NCI-H446 treated with DMSO at 0.1 percent for 48 hours (cell line): ENCODE measurements at regions not wholly inside any gene's neighbourhood (a gene's known extent, or its start where the extent isn't known, plus 50 kb on each side); places are given as distances from the start of the nearest gene placed in this dataset.
A peak's percentile ranks its signal among the peaks of the same experiment; 100 is the strongest.

Source experiments
- DNase-seq: peaks from one replicate; lab custom pipeline; 2025; lab: John Stamatoyannopoulos, UW

GRCh38 chr9:90100014-90100413 lies 495.2 kb downstream of the GADD45G start:
- DNase-seq = no peak

GRCh38 chr9:90102292-90102901 lies 497.6 kb downstream of the GADD45G start:
- DNase-seq = peak; percentile 40

- no peak for DNase-seq
Observed at GRCh38 chr9:90103771-90104170, 499.0 kb downstream of the GADD45G start.

- no peak for DNase-seq
Observed at GRCh38 chr9:90105773-90106172, 501.0 kb downstream of the GADD45G start.

- peak; percentile 72 for DNase-seq
Observed at GRCh38 chr9:90107040-90107725, 502.4 kb downstream of the GADD45G start.

GRCh38 chr9:90107726-90108655 lies 503.2 kb downstream of the GADD45G start:
- DNase-seq = peak; percentile 23

GRCh38 chr9:90112788-90113187 lies 508.0 kb downstream of the GADD45G start:
- no peak for DNase-seq

GRCh38 chr9:90114641-90115425 lies 510.0 kb downstream of the GADD45G start:
- no peak for DNase-seq

GRCh38 chr9:90121762-90122161 lies 517.0 kb downstream of the GADD45G start:
- no peak for DNase-seq

GRCh38 chr9:90124961-90125360 lies 517.7 kb downstream of the DIRAS2 start:
- DNase-seq = peak; percentile 91

- no peak for DNase-seq
Observed at GRCh38 chr9:90127923-90128322, 514.7 kb downstream of the DIRAS2 start.

- no peak for DNase-seq
Observed at GRCh38 chr9:90128587-90129190, 513.9 kb downstream of the DIRAS2 start.

- no peak for DNase-seq
Observed at GRCh38 chr9:90129446-90129845, 513.2 kb downstream of the DIRAS2 start.

GRCh38 chr9:90131568-90131967 lies 511.1 kb downstream of the DIRAS2 start:
- DNase-seq = no peak

- no peak for DNase-seq
Observed at GRCh38 chr9:90132866-90133265, 509.8 kb downstream of the DIRAS2 start.

- DNase-seq = no peak
Observed at GRCh38 chr9:90137801-90138200, 504.8 kb downstream of the DIRAS2 start.

- DNase-seq = no peak
Observed at GRCh38 chr9:90140131-90140818, 502.3 kb downstream of the DIRAS2 start.

- DNase-seq = peak; percentile 4
Observed at GRCh38 chr9:90141723-90142122, 500.9 kb downstream of the DIRAS2 start.

- no peak for DNase-seq
Observed at GRCh38 chr9:90142580-90142979, 500.0 kb downstream of the DIRAS2 start.

GRCh38 chr9:90147426-90147825 lies 495.2 kb downstream of the DIRAS2 start:
- DNase-seq = no peak

GRCh38 chr9:90156318-90156717 lies 486.3 kb downstream of the DIRAS2 start:
- no peak for DNase-seq
